HepG2 (cell line): ENCODE measurements at regions not wholly inside any gene's neighbourhood (a gene's known extent, or its start where the extent isn't known, plus 50 kb on each side); places are given as distances from the start of the nearest gene placed in this dataset.

Source experiments
- ATAC-seq: fragments of 200-7000 bp; cut with Tn5 transposase; 3 replicates; pipeline ENCODE4 v1.9.1; 2020; ENCODE audit warnings: mild to moderate bottlenecking, moderate library complexity
- BruUV-seq: library from RNA; stranded (reverse); fragments of 400-500 nt; replicated peaks from 2 replicates; lab custom pipeline; 2021; lab: Mats Ljungman, UMichigan
- CTCF ChIA-PET: fragments of 300-600 bp; formaldehyde crosslinking; extraction: SDS; loops from one replicate; lab custom pipeline; 2021; ENCODE audit warnings: low total read pairs, inconsistent platforms, low intra/inter-chr PET ratio; lab: Yijun Ruan, JAX
- POLR2A ChIA-PET: fragments of 350-600 bp; sonication (Branson Sonifier 250); formaldehyde crosslinking; loops from one replicate; lab custom pipeline; 2020; ENCODE audit warnings: antibody characterized with exemption, inconsistent platforms; lab: Yijun Ruan, JAX
- DNase-seq: peaks from one replicate; pipeline ENCODE4 v3.0.0-alpha.2; 2015; ENCODE audit warnings: low spot score
- FAIRE-seq: peaks from 3 replicates; lab custom pipeline; 2011; peaks lifted over from hg19 to GRCh38; lab: Jason Lieb, UNC
- H2AFZ ChIP-seq: one replicate; pipeline ENCODE4 v1.6.1; 2011; ENCODE audit warnings: low read length, inconsistent platforms
- H3K27ac ChIP-seq: fragments of 300-600 bp; 3 replicates; pipeline ENCODE4 v1.8.0; 2011; ENCODE audit warnings: mixed run types, mild to moderate bottlenecking, mixed read lengths, low read length, inconsistent platforms; ENCODE audit not compliant: insufficient read depth; ENCODE audit errors: extremely low read length
- H3K27me3 ChIP-seq, 2 experiments: fragments of 200-600 bp in 1 of 2; 2 replicates in 1 of 2; 3 replicates in 1 of 2; pipeline versions ENCODE4 v1.6.0 to v1.8.0; 2011; ENCODE audit warnings: low read length in 2 of 2, mild to moderate bottlenecking in 2 of 2, moderate library complexity in 2 of 2, inconsistent platforms in 1 of 2; ENCODE audit not compliant: insufficient read depth in 2 of 2, control insufficient read depth in 1 of 2
- H3K36me3 ChIP-seq, 2 experiments: fragments of 200-600 bp in 1 of 2; replicated peaks in 1 of 2; 2 replicates in 1 of 2; 3 replicates in 1 of 2; pipeline versions ENCODE4 v1.5.1 to v1.8.0; 2011; ENCODE audit warnings: low read length in 2 of 2, inconsistent platforms in 1 of 2; ENCODE audit not compliant: insufficient read depth in 2 of 2, control insufficient read depth in 1 of 2
- H3K4me1 ChIP-seq: 2 replicates; pipeline ENCODE4 v1.5.1; 2012; ENCODE audit warnings: low read length, inconsistent platforms; ENCODE audit not compliant: insufficient read depth
- H3K4me2 ChIP-seq: 2 replicates; pipeline ENCODE4 v1.6.0; 2011; ENCODE audit warnings: low read depth, low read length, inconsistent platforms
- H3K4me3 ChIP-seq, 3 experiments: fragments of 200-600 bp in 1 of 3; sonication (generic), shearing (Covaris generic) in 1 of 3; replicated peaks in 1 of 3; 2 replicates each; pipeline ENCODE4 v1.5.1; 2011 to 2016; ENCODE audit warnings: low read length in 3 of 3, inconsistent platforms in 2 of 3, low read depth in 2 of 3, mild to moderate bottlenecking in 2 of 3, control low read depth in 1 of 3, mixed read lengths in 1 of 3; ENCODE audit not compliant: insufficient read depth in 1 of 3
- H3K79me2 ChIP-seq: one replicate; pipeline ENCODE4 v1.6.1; 2011; ENCODE audit warnings: low read length, inconsistent platforms; ENCODE audit not compliant: insufficient read depth
- H3K9ac ChIP-seq: 2 replicates; pipeline ENCODE4 v1.6.0; 2011; ENCODE audit warnings: mild to moderate bottlenecking, low read depth, low read length, inconsistent platforms; ENCODE audit not compliant: insufficient read depth
- H3K9me3 ChIP-seq: 2 replicates; pipeline ENCODE4 v1.5.1; 2012; ENCODE audit warnings: mild to moderate bottlenecking, low read length
- H4K20me1 ChIP-seq: 2 replicates; pipeline ENCODE4 v1.6.0; 2011; ENCODE audit warnings: inconsistent platforms, mild to moderate bottlenecking, low read length, moderate library complexity; ENCODE audit not compliant: insufficient read depth
- IRF1 ChIP-seq: sonication (generic); formaldehyde crosslinking; IDR thresholded peaks from 2 replicates; pipeline ENCODE4 v1.4.0; 2020; ENCODE audit warnings: low read depth, mild to moderate bottlenecking, missing genetic modification reagents
- MBD4 ChIP-seq: IDR thresholded peaks from 2 replicates; pipeline ENCODE4 v1.6.1; 2012; ENCODE audit warnings: low read length, inconsistent platforms, borderline replicate concordance
- MED13 ChIP-seq: sonication (generic); formaldehyde crosslinking; IDR thresholded peaks from 2 replicates; pipeline ENCODE4 v1.5.0; 2020; ENCODE audit warnings: missing genetic modification reagents
- MEIS1 ChIP-seq: sonication (generic); formaldehyde crosslinking; IDR thresholded peaks from 2 replicates; pipeline ENCODE4 v1.9.0; 2021; ENCODE audit warnings: mild to moderate bottlenecking, missing genetic modification reagents, moderate library complexity, borderline replicate concordance
- MEIS2 ChIP-seq: sonication (generic); formaldehyde crosslinking; IDR thresholded peaks from 2 replicates; pipeline ENCODE4 v1.9.0; 2021; ENCODE audit warnings: mild to moderate bottlenecking, missing genetic modification reagents
- SOX5 ChIP-seq: IDR thresholded peaks from 2 replicates; pipeline ENCODE4 v1.6.1; 2016; ENCODE audit warnings: borderline replicate concordance
- ZBTB14 ChIP-seq: sonication (generic); formaldehyde crosslinking; IDR thresholded peaks from 2 replicates; pipeline ENCODE4 v1.4.0; 2020; ENCODE audit warnings: missing genetic modification reagents
- ZNF549 ChIP-seq: sonication (generic); formaldehyde crosslinking; IDR thresholded peaks from 2 replicates; pipeline ENCODE4 v1.5.0; 2020; ENCODE audit warnings: missing genetic modification reagents
- WGBS: methylation state at CpG from one replicate; pipeline ENCODE4 v1.1.6; 2017; ENCODE audit warnings: low lambda C conversion rate; 5-methylcytosine and 5-hydroxymethylcytosine counted together
- in situ Hi-C: cut with HindIII; loops from 2 replicates; pipeline ENCODE4 v1.10.0; 2017; ENCODE audit warnings: low pct_unique_long_range_greater_than_20kb; ENCODE audit not compliant: extremely low pct_ligation_motif_present
- intact Hi-C: fragments of 100-400 bp; cut with micrococcal nuclease; formaldehyde crosslinking; loops from one replicate; pipeline ENCODE4 v1.10.0; 2022; ENCODE audit not compliant: unreplicated experiment

- Histone ChIP-seq H3K27ac (no peak overlapping the region), H3K4me2 (no peak overlapping the region), H3K79me2 (no peaks in the 10 kb centered on the region), H3K4me3 (no peak overlapping the region), H3K9me3 (no peaks in the 10 kb centered on the region), H2AFZ (no peak overlapping the region), H3K4me1 (no peaks in the 10 kb centered on the region), H3K9ac (no peak overlapping the region), H3K27me3 (no peaks in the 10 kb centered on the region), H4K20me1 (no peaks in the 10 kb centered on the region), H3K36me3 (no peaks in the 10 kb centered on the region)
- in situ Hi-C loops, result no loop called here
- intact Hi-C loops, result no loop called here
- no peak for ATAC-seq
- FAIRE-seq, result no peak
- ChIA-PET POLR2A (no interaction called here), CTCF (no interaction called here)
- no peak for DNase-seq
- 4% methylated on average over 4 of the region's 4 CpGs for WGBS
- no peak for TF ChIP-seq MEIS1
- TF ChIP-seq ZNF549 (CRISPR knock-in tag), result no peak
- TF ChIP-seq ZBTB14, result no peak
- no peak for TF ChIP-seq MED13 (CRISPR knock-in tag)
- TF ChIP-seq MBD4, result no peak
- no peak for TF ChIP-seq IRF1 (CRISPR knock-in tag)
- TF ChIP-seq SOX5, result no peak
- no peak for TF ChIP-seq MEIS2 (CRISPR knock-in tag)
- no TSS peak for BruUV-seq
These were observed 190.3 kb downstream of the SATB1 start for GRCh38 chr3:18234717-18235335.
